ENCODE measurements at regions not wholly inside any gene's neighbourhood (a gene's known extent, or its start where the extent isn't known, plus 50 kb on each side); places are given as distances from the start of the nearest gene placed in this dataset.

DNA sequence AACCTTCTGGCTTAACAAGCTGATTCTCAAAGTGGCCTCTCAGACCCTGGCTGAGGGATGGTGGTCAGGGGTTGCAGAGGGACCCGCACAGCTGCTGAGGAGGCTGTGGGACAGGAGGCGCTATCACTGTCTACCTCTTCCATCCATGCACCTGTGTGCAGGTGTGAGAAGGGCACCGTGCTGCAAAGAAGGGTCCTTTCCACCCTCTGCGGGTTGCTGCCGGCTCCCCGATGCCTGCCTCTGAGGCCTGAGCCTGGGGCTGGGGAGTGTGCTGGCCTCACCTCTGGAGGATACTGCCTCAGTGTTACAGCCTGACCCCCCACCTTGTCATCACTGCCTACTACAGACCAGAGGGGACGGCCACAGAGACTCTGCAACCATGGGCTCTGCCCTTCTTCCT is 66.1 kb upstream of the B3GAT1 start:
- TF ChIP-seq, protein P1, sequence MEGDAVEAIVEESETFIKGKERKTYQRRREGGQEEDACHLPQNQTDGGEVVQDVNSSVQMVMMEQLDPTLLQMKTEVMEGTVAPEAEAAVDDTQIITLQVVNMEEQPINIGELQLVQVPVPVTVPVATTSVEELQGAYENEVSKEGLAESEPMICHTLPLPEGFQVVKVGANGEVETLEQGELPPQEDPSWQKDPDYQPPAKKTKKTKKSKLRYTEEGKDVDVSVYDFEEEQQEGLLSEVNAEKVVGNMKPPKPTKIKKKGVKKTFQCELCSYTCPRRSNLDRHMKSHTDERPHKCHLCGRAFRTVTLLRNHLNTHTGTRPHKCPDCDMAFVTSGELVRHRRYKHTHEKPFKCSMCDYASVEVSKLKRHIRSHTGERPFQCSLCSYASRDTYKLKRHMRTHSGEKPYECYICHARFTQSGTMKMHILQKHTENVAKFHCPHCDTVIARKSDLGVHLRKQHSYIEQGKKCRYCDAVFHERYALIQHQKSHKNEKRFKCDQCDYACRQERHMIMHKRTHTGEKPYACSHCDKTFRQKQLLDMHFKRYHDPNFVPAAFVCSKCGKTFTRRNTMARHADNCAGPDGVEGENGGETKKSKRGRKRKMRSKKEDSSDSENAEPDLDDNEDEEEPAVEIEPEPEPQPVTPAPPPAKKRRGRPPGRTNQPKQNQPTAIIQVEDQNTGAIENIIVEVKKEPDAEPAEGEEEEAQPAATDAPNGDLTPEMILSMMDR (IDR thresholded peaks at IDR 0.05): no peak
- TF ChIP-seq POLR2A (IDR thresholded peaks at IDR 0.05) (no peak), POLR2AphosphoS5 (IDR thresholded peaks at IDR 0.05) (no peak)

Data from prostate gland (tissue), 2 donors.